ENCODE measurements at regions not wholly inside any gene's neighbourhood (a gene's known extent, or its start where the extent isn't known, plus 50 kb on each side); places are given as distances from the start of the nearest gene placed in this dataset.

DNA sequence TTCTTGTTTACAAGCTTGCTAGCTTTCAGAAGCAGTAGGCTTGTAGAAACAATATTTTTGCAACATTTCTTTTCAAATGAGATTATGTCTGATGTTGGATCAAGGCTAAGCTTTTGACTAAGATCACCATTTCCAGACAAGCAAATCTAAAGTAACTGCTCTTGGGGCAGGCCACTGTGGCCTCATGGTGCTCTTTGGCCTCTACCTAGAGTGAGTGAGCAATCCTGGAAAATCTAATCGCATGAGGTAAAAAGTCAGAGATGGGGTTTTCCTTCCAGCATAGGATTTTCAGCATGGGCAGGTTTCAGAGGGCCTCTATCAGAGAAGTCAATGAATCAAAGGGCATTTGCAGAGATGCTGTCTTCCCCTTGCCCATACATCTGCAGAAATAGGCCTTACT, 331.9 kb downstream of the OMA1 start:
- no peak for ATAC-seq
- no peak for TF ChIP-seq ARNTL (CRISPR knock-in tag; IDR thresholded peaks at IDR 0.05; ENCODE audit: borderline replicate concordance, low read depth)
- no peak for TF ChIP-seq ZNF565 (CRISPR knock-in tag; conservative IDR thresholded peaks at IDR 0.05; ENCODE audit: low read depth)
- TF ChIP-seq TOX (CRISPR knock-in tag; IDR thresholded peaks at IDR 0.05; ENCODE audit: borderline replicate concordance), result no peak
- no peak for TF ChIP-seq ISL1 (CRISPR knock-in tag; IDR thresholded peaks at IDR 0.05)
- TF ChIP-seq SNAI2 (CRISPR knock-in tag; IDR thresholded peaks at IDR 0.05), result no peak
- no peak for TF ChIP-seq RARB (CRISPR knock-in tag; IDR thresholded peaks at IDR 0.05)
- no peak for TF ChIP-seq TCF4 (CRISPR knock-in tag; IDR thresholded peaks at IDR 0.05; ENCODE audit: borderline replicate concordance)
- no peak for TF ChIP-seq ZNF70 (CRISPR knock-in tag; IDR thresholded peaks at IDR 0.05)
- TF ChIP-seq CSDC2 (CRISPR knock-in tag; IDR thresholded peaks at IDR 0.05), result no peak
- TF ChIP-seq PPARA (CRISPR knock-in tag; IDR thresholded peaks at IDR 0.05; ENCODE audit: borderline replicate concordance), result no peak
- TF ChIP-seq GLIS3 (CRISPR knock-in tag; IDR thresholded peaks at IDR 0.05), result no peak
- no peak for TF ChIP-seq BACH2 (CRISPR knock-in tag; IDR thresholded peaks at IDR 0.05; ENCODE audit: borderline replicate concordance)
- TF ChIP-seq, protein P1, sequence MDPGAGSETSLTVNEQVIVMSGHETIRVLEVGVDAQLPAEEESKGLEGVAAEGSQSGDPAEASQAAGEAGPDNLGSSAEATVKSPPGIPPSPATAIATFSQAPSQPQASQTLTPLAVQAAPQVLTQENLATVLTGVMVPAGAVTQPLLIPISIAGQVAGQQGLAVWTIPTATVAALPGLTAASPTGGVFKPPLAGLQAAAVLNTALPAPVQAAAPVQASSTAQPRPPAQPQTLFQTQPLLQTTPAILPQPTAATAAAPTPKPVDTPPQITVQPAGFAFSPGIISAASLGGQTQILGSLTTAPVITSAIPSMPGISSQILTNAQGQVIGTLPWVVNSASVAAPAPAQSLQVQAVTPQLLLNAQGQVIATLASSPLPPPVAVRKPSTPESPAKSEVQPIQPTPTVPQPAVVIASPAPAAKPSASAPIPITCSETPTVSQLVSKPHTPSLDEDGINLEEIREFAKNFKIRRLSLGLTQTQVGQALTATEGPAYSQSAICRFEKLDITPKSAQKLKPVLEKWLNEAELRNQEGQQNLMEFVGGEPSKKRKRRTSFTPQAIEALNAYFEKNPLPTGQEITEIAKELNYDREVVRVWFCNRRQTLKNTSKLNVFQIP (CRISPR knock-in tag; IDR thresholded peaks at IDR 0.05; ENCODE audit: borderline replicate concordance, low read depth), result no peak
- TF ChIP-seq, protein P2, sequence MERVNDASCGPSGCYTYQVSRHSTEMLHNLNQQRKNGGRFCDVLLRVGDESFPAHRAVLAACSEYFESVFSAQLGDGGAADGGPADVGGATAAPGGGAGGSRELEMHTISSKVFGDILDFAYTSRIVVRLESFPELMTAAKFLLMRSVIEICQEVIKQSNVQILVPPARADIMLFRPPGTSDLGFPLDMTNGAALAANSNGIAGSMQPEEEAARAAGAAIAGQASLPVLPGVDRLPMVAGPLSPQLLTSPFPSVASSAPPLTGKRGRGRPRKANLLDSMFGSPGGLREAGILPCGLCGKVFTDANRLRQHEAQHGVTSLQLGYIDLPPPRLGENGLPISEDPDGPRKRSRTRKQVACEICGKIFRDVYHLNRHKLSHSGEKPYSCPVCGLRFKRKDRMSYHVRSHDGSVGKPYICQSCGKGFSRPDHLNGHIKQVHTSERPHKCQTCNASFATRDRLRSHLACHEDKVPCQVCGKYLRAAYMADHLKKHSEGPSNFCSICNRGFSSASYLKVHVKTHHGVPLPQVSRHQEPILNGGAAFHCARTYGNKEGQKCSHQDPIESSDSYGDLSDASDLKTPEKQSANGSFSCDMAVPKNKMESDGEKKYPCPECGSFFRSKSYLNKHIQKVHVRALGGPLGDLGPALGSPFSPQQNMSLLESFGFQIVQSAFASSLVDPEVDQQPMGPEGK (CRISPR knock-in tag; IDR thresholded peaks at IDR 0.05; ENCODE audit: borderline replicate concordance), result no peak
- TF ChIP-seq ZC3H10 (CRISPR knock-in tag; IDR thresholded peaks at IDR 0.05), result no peak
- no peak for TF ChIP-seq ZFP3 (CRISPR knock-in tag; IDR thresholded peaks at IDR 0.05)
- TF ChIP-seq, protein P3, sequence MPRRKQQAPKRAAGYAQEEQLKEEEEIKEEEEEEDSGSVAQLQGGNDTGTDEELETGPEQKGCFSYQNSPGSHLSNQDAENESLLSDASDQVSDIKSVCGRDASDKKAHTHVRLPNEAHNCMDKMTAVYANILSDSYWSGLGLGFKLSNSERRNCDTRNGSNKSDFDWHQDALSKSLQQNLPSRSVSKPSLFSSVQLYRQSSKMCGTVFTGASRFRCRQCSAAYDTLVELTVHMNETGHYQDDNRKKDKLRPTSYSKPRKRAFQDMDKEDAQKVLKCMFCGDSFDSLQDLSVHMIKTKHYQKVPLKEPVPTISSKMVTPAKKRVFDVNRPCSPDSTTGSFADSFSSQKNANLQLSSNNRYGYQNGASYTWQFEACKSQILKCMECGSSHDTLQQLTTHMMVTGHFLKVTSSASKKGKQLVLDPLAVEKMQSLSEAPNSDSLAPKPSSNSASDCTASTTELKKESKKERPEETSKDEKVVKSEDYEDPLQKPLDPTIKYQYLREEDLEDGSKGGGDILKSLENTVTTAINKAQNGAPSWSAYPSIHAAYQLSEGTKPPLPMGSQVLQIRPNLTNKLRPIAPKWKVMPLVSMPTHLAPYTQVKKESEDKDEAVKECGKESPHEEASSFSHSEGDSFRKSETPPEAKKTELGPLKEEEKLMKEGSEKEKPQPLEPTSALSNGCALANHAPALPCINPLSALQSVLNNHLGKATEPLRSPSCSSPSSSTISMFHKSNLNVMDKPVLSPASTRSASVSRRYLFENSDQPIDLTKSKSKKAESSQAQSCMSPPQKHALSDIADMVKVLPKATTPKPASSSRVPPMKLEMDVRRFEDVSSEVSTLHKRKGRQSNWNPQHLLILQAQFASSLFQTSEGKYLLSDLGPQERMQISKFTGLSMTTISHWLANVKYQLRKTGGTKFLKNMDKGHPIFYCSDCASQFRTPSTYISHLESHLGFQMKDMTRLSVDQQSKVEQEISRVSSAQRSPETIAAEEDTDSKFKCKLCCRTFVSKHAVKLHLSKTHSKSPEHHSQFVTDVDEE (CRISPR knock-in tag; IDR thresholded peaks at IDR 0.05), result no peak
- TF ChIP-seq, protein P4, sequence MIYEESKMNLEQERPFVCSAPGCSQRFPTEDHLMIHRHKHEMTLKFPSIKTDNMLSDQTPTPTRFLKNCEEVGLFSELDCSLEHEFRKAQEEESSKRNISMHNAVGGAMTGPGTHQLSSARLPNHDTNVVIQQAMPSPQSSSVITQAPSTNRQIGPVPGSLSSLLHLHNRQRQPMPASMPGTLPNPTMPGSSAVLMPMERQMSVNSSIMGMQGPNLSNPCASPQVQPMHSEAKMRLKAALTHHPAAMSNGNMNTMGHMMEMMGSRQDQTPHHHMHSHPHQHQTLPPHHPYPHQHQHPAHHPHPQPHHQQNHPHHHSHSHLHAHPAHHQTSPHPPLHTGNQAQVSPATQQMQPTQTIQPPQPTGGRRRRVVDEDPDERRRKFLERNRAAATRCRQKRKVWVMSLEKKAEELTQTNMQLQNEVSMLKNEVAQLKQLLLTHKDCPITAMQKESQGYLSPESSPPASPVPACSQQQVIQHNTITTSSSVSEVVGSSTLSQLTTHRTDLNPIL (CRISPR knock-in tag; IDR thresholded peaks at IDR 0.05; ENCODE audit: low read depth), result no peak

DNA sequence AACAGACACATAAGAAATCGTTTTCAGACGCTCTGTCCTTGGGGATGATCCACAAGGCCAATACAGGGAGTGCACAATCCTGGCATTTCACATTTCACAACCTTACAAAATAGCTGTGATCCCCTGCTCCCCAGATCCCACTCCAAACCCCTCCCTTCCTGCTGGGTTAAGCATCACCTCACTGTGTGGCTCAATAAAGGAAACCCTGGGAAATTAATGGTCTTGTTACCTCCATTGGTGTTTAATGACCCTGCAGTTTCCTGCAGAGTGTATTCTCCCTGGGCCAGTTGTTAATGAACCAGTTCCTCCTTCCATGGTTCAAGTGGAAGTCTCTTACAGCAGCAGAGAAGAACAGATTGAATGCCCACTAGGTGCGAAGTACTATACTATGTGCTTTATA, 334.7 kb downstream of the OMA1 start:
- TF ChIP-seq, protein P4 (CRISPR knock-in tag; IDR thresholded peaks at IDR 0.05; ENCODE audit: low read depth), result no peak
- no peak for TF ChIP-seq ZFP30 (CRISPR knock-in tag; IDR thresholded peaks at IDR 0.05)
- TF ChIP-seq, protein P3 (CRISPR knock-in tag; IDR thresholded peaks at IDR 0.05), result no peak
- no peak for TF ChIP-seq ZNF70 (CRISPR knock-in tag; IDR thresholded peaks at IDR 0.05)
- no peak for TF ChIP-seq SNAI2 (CRISPR knock-in tag; IDR thresholded peaks at IDR 0.05)
- TF ChIP-seq BACH2 (CRISPR knock-in tag; IDR thresholded peaks at IDR 0.05; ENCODE audit: borderline replicate concordance), result no peak
- no peak for ATAC-seq
